HCT116 (cell line): ENCODE measurements at regions not wholly inside any gene's neighbourhood (a gene's known extent, or its start where the extent isn't known, plus 50 kb on each side); places are given as distances from the start of the nearest gene placed in this dataset.
"Not testable (repeated sequence)": the region's sequence is repeated elsewhere in the genome, so short reads cannot be mapped to it uniquely, and the experiment has no call there.

Source experiments
- ATAC-seq: fragments of 200-7000 bp; cut with Tn5 transposase; 2 replicates; pipeline ENCODE4 v1.9.1; 2020; ENCODE audit warnings: mild to moderate bottlenecking, moderate library complexity
- BruUV-seq: library from RNA; stranded (reverse); fragments of 400-500 nt; replicated peaks from 2 replicates; lab custom pipeline; 2021; lab: Mats Ljungman, UMichigan
- CTCF ChIA-PET: fragments of 300-600 bp; sonication (Branson Sonifier 250); formaldehyde crosslinking; loops from one replicate; lab custom pipeline; 2021; ENCODE audit warnings: antibody characterized with exemption; lab: Charles Lee
- POLR2A ChIA-PET: fragments of 300-600, 350-600 bp; sonication (Branson Sonifier 250); formaldehyde crosslinking; loops from one replicate; lab custom pipeline; 2021; ENCODE audit warnings: antibody characterized with exemption; lab: Charles Lee
- RAD21 ChIA-PET, 2 experiments: fragments of 300-600 bp; sonication (Branson Sonifier 250); formaldehyde crosslinking; loops; one replicate each; lab custom pipeline; 2023; ENCODE audit warnings: low total read pairs in 2 of 2; ENCODE audit not compliant: uncharacterized antibody in 2 of 2, unreplicated experiment in 2 of 2, low non-redundant PET in 1 of 2; lab: Charles Lee
- DNase-seq: peaks from one replicate; pipeline ENCODE4 v3.0.0-alpha.2; 2010; ENCODE audit warnings: low read depth, low spot score
- H2AFZ ChIP-seq: fragments of 200-600 bp; shearing (Covaris generic), sonication (generic); 2 replicates; pipeline ENCODE4 v1.6.1; 2017; ENCODE audit warnings: low read depth, mixed run types, mixed read lengths, antibody characterized with exemption, low read length; ENCODE audit not compliant: poor library complexity, severe bottlenecking
- H3K27ac ChIP-seq: 2 replicates; pipeline ENCODE4 v1.5.1; 2012; ENCODE audit warnings: low read depth, low read length
- H3K27me3 ChIP-seq: fragments of 200-600 bp; sonication (generic); 2 replicates; pipeline ENCODE4 v1.6.1; 2016; ENCODE audit warnings: mixed run types, low read length, mixed read lengths; ENCODE audit not compliant: insufficient read depth
- H3K36me3 ChIP-seq, 2 experiments: fragments of 200-500 bp in 1 of 2; fragments of 200-600 bp in 1 of 2; sonication (Bioruptor generic) in 1 of 2; sonication (generic) in 1 of 2; 2 replicates each; pipeline versions ENCODE4 v1.5.1 to v1.6.1; 2014 to 2016; ENCODE audit warnings: low read length in 2 of 2, inconsistent platforms in 1 of 2, mixed read lengths in 1 of 2, mixed run types in 1 of 2; ENCODE audit not compliant: insufficient read depth in 2 of 2, control insufficient read depth in 1 of 2
- H3K4me1 ChIP-seq, 2 experiments: fragments of 200-600 bp in 1 of 2; sonication (generic) in 1 of 2; 2 replicates each; pipeline versions ENCODE4 v1.5.1 to v1.6.1; 2012 to 2017; ENCODE audit warnings: low read length in 2 of 2, inconsistent platforms in 1 of 2, mild to moderate bottlenecking in 1 of 2, mixed read lengths in 1 of 2, mixed run types in 1 of 2, moderate library complexity in 1 of 2; ENCODE audit not compliant: insufficient read depth in 2 of 2, control insufficient read depth in 1 of 2
- H3K4me2 ChIP-seq: fragments of 200-600 bp; sonication (generic); 2 replicates; pipeline ENCODE4 v1.6.1; 2017; ENCODE audit warnings: mixed run types, low read length, mixed read lengths
- H3K4me3 ChIP-seq, 2 experiments: fragments of 200-600 bp in 1 of 2; sonication (generic) in 1 of 2; replicated peaks in 1 of 2; 2 replicates each; pipeline ENCODE4 v1.5.1; 2011 to 2016; ENCODE audit warnings: low read length in 2 of 2, control low read depth in 1 of 2, low read depth in 1 of 2, mild to moderate bottlenecking in 1 of 2, mixed read lengths in 1 of 2, mixed run types in 1 of 2
- H3K79me2 ChIP-seq: fragments of 200-600 bp; sonication (generic); 2 replicates; pipeline ENCODE4 v1.6.1; 2017; ENCODE audit warnings: mild to moderate bottlenecking, mixed run types, low read length, moderate library complexity, mixed read lengths; ENCODE audit not compliant: insufficient read depth
- H3K9ac ChIP-seq: fragments of 200-600 bp; sonication (generic); 2 replicates; pipeline ENCODE4 v1.6.1; 2016; ENCODE audit warnings: low read length, mixed read lengths
- H3K9me2 ChIP-seq: fragments of 200-600 bp; sonication (generic), shearing (Covaris generic); 2 replicates; pipeline ENCODE4 v1.6.1; 2017; ENCODE audit warnings: mixed run types, mild to moderate bottlenecking, moderate library complexity; ENCODE audit not compliant: insufficient read depth
- H3K9me3 ChIP-seq, 2 experiments: fragments of 200-500 bp in 1 of 2; fragments of 200-600 bp in 1 of 2; sonication (Bioruptor generic) in 1 of 2; sonication (generic) in 1 of 2; 2 replicates each; pipeline ENCODE4 v1.6.1; 2014 to 2017; ENCODE audit warnings: low read length in 2 of 2, mixed read lengths in 2 of 2, inconsistent platforms in 1 of 2, low read depth in 1 of 2, mild to moderate bottlenecking in 1 of 2, mixed run types in 1 of 2, moderate library complexity in 1 of 2; ENCODE audit not compliant: control insufficient read depth in 1 of 2, insufficient read depth in 1 of 2
- H4K20me1 ChIP-seq: fragments of 200-600 bp; sonication (generic), shearing (Covaris generic); 2 replicates; pipeline ENCODE4 v1.6.1; 2017; ENCODE audit warnings: mixed run types, mild to moderate bottlenecking, moderate library complexity; ENCODE audit not compliant: insufficient read depth
- CBX3 ChIP-seq: IDR thresholded peaks from 2 replicates; pipeline ENCODE4 v1.6.1; 2012; ENCODE audit warnings: low read depth
- FOSL1 ChIP-seq: IDR thresholded peaks from 2 replicates; pipeline ENCODE4 v1.6.1; 2012; ENCODE audit warnings: low read depth
- POLR2A ChIP-seq: IDR thresholded peaks from 2 replicates; pipeline ENCODE4 v1.7.0; 2011; ENCODE audit warnings: borderline replicate concordance; ENCODE audit not compliant: insufficient read depth, insufficient read length; ENCODE audit errors: extremely low read depth
- RAD21 ChIP-seq: IDR thresholded peaks from 2 replicates; pipeline ENCODE4 v1.6.1; 2012; ENCODE audit warnings: low read depth, mild to moderate bottlenecking
- SRF ChIP-seq: IDR thresholded peaks from 2 replicates; pipeline ENCODE4 v1.6.1; 2012; ENCODE audit warnings: low read depth
- TCF7L2 ChIP-seq: IDR thresholded peaks from 2 replicates; pipeline ENCODE4 v1.7.0; 2011; ENCODE audit warnings: borderline replicate concordance, inconsistent platforms; ENCODE audit not compliant: insufficient read depth, insufficient read length; ENCODE audit errors: extremely low read depth
- YY1 ChIP-seq: IDR thresholded peaks from 2 replicates; pipeline ENCODE4 v1.6.1; 2011; ENCODE audit warnings: low read length, low read depth, moderate library complexity, mild to moderate bottlenecking; ENCODE audit not compliant: insufficient replicate concordance; ENCODE audit errors: extremely low read depth
- ZNF274 ChIP-seq: fragments of 200-500 bp; sonication (Bioruptor generic); IDR thresholded peaks from 2 replicates; pipeline ENCODE4 v1.6.1; 2014; ENCODE audit warnings: mild to moderate bottlenecking, low read depth, low read length, inconsistent platforms
- intact Hi-C: fragments of 100-400 bp; cut with micrococcal nuclease; formaldehyde crosslinking; loops from 2 replicates; pipeline ENCODE4 v1.10.0; 2022
- TF ChIP-seq, protein P1 (sequence below), 3 experiments: fragments of 200-600 bp in 1 of 3; sonication (generic) in 1 of 3; IDR thresholded peaks in 2 of 3; conservative IDR thresholded peaks in 1 of 3; 2 replicates each; pipeline ENCODE4 v1.5.1; 2012 to 2017; ENCODE audit warnings: low read depth in 2 of 3, low read length in 2 of 3, antibody characterized with exemption in 1 of 3, borderline replicate concordance in 1 of 3, control low read depth in 1 of 3, mild to moderate bottlenecking in 1 of 3, mixed read lengths in 1 of 3, mixed run types in 1 of 3, moderate library complexity in 1 of 3; ENCODE audit not compliant: insufficient read depth in 1 of 3

DNA sequence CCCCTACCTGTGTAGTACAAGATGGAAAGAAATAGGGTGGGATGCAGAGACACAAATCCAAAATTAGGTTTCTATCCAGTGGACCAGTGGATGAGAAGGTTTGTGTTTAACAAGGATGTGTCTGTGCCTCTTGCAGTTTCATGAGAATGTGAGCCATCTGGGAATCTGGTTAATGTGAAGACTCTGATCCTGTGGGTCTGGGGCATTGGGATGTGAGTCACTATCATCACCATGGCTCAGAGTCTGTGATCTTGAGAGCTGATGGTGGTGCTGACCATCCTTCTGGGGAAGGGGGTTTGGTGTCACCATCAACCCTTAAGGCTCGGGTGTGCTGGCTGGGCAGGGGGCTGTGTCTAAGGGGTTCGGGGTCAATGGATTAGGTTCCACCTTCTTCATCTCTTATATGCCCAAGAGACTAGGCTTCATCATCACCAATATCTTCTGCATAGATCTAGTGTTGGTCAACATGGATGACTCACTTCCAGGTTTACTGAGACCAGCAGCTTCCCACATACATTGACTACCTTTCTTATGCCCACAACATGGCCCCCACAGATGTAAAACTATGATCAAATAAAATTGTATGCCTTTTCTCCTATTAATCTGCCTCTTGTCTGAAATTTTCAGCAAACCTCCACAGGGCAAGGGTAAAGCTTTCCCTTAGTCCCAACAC is 65.7 kb upstream of the MID1 start:
- H3K9ac ChIP-seq, result no peak overlapping the region
- no peaks in the 10 kb centered on the region for H3K9me3 ChIP-seq
- H3K9me2 ChIP-seq, result no peaks in the 10 kb centered on the region
- H3K36me3 ChIP-seq, result no peaks in the 10 kb centered on the region
- no peaks in the 10 kb centered on the region for H3K4me1 ChIP-seq
- RAD21 ChIA-PET, result no interaction called here
- H3K27me3 ChIP-seq, result no peaks in the 10 kb centered on the region
- TF ChIP-seq CBX3 (no peak), FOSL1 (no peak), POLR2A (no peak), TCF7L2 (no peak), ZNF274 (no peak), YY1 (no peak), SRF (no peak), RAD21 (no peak)
- TF ChIP-seq, protein P1, sequence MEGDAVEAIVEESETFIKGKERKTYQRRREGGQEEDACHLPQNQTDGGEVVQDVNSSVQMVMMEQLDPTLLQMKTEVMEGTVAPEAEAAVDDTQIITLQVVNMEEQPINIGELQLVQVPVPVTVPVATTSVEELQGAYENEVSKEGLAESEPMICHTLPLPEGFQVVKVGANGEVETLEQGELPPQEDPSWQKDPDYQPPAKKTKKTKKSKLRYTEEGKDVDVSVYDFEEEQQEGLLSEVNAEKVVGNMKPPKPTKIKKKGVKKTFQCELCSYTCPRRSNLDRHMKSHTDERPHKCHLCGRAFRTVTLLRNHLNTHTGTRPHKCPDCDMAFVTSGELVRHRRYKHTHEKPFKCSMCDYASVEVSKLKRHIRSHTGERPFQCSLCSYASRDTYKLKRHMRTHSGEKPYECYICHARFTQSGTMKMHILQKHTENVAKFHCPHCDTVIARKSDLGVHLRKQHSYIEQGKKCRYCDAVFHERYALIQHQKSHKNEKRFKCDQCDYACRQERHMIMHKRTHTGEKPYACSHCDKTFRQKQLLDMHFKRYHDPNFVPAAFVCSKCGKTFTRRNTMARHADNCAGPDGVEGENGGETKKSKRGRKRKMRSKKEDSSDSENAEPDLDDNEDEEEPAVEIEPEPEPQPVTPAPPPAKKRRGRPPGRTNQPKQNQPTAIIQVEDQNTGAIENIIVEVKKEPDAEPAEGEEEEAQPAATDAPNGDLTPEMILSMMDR (IDR thresholded peaks at IDR 0.05 in 2 of 3, conservative IDR thresholded peaks at IDR 0.05 in 1 of 3; ENCODE audit: borderline replicate concordance in 1 of 3, insufficient read depth in 1 of 3, low read depth in 2 of 3, low read length in 2 of 3), result no peak
- TF ChIP-seq, all 23 proteins: peak for 0
- ATAC-seq, result no peak
- Histone ChIP-seq H3K27ac (no peak overlapping the region), H3K4me3 (no peak overlapping the region), H3K4me2 (no peak overlapping the region), H4K20me1 (no peaks in the 10 kb centered on the region), H3K79me2 (no peaks in the 10 kb centered on the region), H2AFZ (no peak overlapping the region)
- ChIA-PET POLR2A (no interaction called here), CTCF (no interaction called here)
- no peak for DNase-seq
- intact Hi-C loops, result no loop called here
- BruUV-seq, result no TSS peak

DNA sequence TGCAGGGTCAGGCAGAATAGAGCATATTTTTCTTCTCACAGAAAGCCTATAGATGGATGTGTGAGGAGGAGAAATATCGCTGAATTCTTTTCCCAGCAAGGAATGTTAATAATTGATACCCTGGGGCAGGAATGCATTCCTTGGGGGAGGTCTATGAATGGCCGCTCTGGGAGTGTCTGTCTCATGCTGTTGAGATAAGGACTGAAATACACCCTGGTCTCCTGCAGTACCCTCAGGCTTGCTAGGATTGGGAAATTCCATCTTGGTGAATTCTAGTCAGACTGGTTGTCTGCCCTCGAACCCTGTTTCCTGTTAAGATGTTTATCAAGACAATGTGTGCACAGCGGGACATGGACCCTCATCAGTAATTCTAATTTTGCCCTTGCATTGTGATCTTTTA is 71.4 kb upstream of the MID1 start:
- H3K4me3 ChIP-seq, H3K4me1 ChIP-seq, BruUV-seq, H3K79me2 ChIP-seq, ATAC-seq, intact Hi-C loops, DNase-seq, CTCF ChIA-PET, H3K4me2 ChIP-seq, H4K20me1 ChIP-seq, H3K9me3 ChIP-seq, H3K27me3 ChIP-seq, POLR2A ChIA-PET, H3K9me2 ChIP-seq, H3K9ac ChIP-seq, RAD21 ChIA-PET, H3K36me3 ChIP-seq, H3K27ac ChIP-seq, H2AFZ ChIP-seq: not testable (repeated sequence)
